PC-3 (cell line): ENCODE measurements at regions not wholly inside any gene's neighbourhood (a gene's known extent, or its start where the extent isn't known, plus 50 kb on each side); places are given as distances from the start of the nearest gene placed in this dataset.

ENCODE experiments used
- CTCF ChIP-seq: fragments of 300-600 bp; sonication (generic); conservative IDR thresholded peaks from 2 replicates; pipeline ENCODE4 v1.5.1; 2017; ENCODE audit warnings: antibody characterized with exemption, low read depth, mild to moderate bottlenecking, low read length
- EZH2phosphoT487 ChIP-seq: fragments of 300-600 bp; sonication (generic); IDR thresholded peaks from 2 replicates; pipeline ENCODE4 v1.6.1; 2018; ENCODE audit warnings: mild to moderate bottlenecking, antibody characterized with exemption, low read length, borderline replicate concordance

- no peak for TF ChIP-seq CTCF
- no peak for TF ChIP-seq EZH2phosphoT487
Observed at GRCh38 chr1:195999022-195999421, 609.2 kb downstream of the KCNT2 start.
